HepG2 (cell line): ENCODE measurements at regions not wholly inside any gene's neighbourhood (a gene's known extent, or its start where the extent isn't known, plus 50 kb on each side); places are given as distances from the start of the nearest gene placed in this dataset.
A peak's percentile ranks its signal among the peaks of the same experiment; 100 is the strongest.

ENCODE experiments used
- ARHGAP35 ChIP-seq: sonication (generic); formaldehyde crosslinking; IDR thresholded peaks from 2 replicates; pipeline ENCODE4 v1.9.0; 2022; ENCODE audit warnings: mild to moderate bottlenecking, inconsistent platforms, moderate library complexity, missing genetic modification reagents, borderline replicate concordance
- ARNTL ChIP-seq: sonication (generic); formaldehyde crosslinking; IDR thresholded peaks from 2 replicates; pipeline ENCODE4 v1.4.0; 2020; ENCODE audit warnings: mild to moderate bottlenecking, missing genetic modification reagents
- ATAD3A ChIP-seq: sonication (generic); formaldehyde crosslinking; IDR thresholded peaks from 2 replicates; pipeline ENCODE4 v1.4.0; 2020; ENCODE audit warnings: missing genetic modification reagents
- CC2D1A ChIP-seq: sonication (generic); formaldehyde crosslinking; IDR thresholded peaks from 2 replicates; pipeline ENCODE4 v1.8.1; 2023; ENCODE audit warnings: mild to moderate bottlenecking, missing genetic modification reagents
- ELF3 ChIP-seq: IDR thresholded peaks from 2 replicates; pipeline ENCODE4 v1.6.1; 2016; ENCODE audit warnings: missing genetic modification reagents, missing compliant biosample characterization
- HIVEP1 ChIP-seq: sonication (generic); formaldehyde crosslinking; IDR thresholded peaks from 2 replicates; pipeline ENCODE4 v1.4.0; 2020; ENCODE audit warnings: mild to moderate bottlenecking, missing genetic modification reagents
- IRF2 ChIP-seq: IDR thresholded peaks from 2 replicates; pipeline ENCODE4 v1.6.1; 2018; ENCODE audit warnings: missing genetic modification reagents, missing compliant biosample characterization
- NCOA1 ChIP-seq: sonication (generic); formaldehyde crosslinking; IDR thresholded peaks from 2 replicates; pipeline ENCODE4 v1.9.0; 2021; ENCODE audit warnings: missing genetic modification reagents
- NFKBIZ ChIP-seq: IDR thresholded peaks from 2 replicates; pipeline ENCODE4 v1.6.1; 2018; ENCODE audit warnings: missing genetic modification reagents, missing compliant biosample characterization
- NR1H2 ChIP-seq: sonication (generic); formaldehyde crosslinking; IDR thresholded peaks from 2 replicates; pipeline ENCODE4 v1.8.1; 2022; ENCODE audit warnings: low read depth, missing genetic modification reagents, borderline replicate concordance
- NR2F2 ChIP-seq: IDR thresholded peaks from 2 replicates; pipeline ENCODE4 v1.6.1; 2012; ENCODE audit warnings: low read depth, inconsistent platforms, borderline replicate concordance
- RELA ChIP-seq: sonication (generic); formaldehyde crosslinking; IDR thresholded peaks from 2 replicates; pipeline ENCODE4 v1.4.0; 2020; ENCODE audit warnings: missing genetic modification reagents
- REPIN1 ChIP-seq: sonication (generic); formaldehyde crosslinking; IDR thresholded peaks from 2 replicates; pipeline ENCODE4 v1.8.0; 2022; ENCODE audit warnings: missing genetic modification reagents, low read depth, mild to moderate bottlenecking, borderline replicate concordance
- SALL1 ChIP-seq: sonication (generic); formaldehyde crosslinking; IDR thresholded peaks from 2 replicates; pipeline ENCODE4 v1.8.0; 2022; ENCODE audit warnings: mild to moderate bottlenecking, missing genetic modification reagents
- SIN3A ChIP-seq: IDR thresholded peaks from 2 replicates; pipeline ENCODE4 v1.6.1; 2011; ENCODE audit warnings: low read depth, mild to moderate bottlenecking, control low read depth, low read length, borderline replicate concordance
- SMAD9 ChIP-seq: sonication (generic); formaldehyde crosslinking; IDR thresholded peaks from 2 replicates; pipeline ENCODE4 v1.5.1; 2020; ENCODE audit warnings: mild to moderate bottlenecking, missing genetic modification reagents
- SNAPC2 ChIP-seq: sonication (generic); formaldehyde crosslinking; IDR thresholded peaks from 2 replicates; pipeline ENCODE4 v1.8.1; 2022; ENCODE audit warnings: mild to moderate bottlenecking, missing genetic modification reagents
- TEAD2 ChIP-seq: sonication (generic); formaldehyde crosslinking; IDR thresholded peaks from 2 replicates; pipeline ENCODE4 v1.9.0; 2021; ENCODE audit warnings: missing genetic modification reagents
- ZC3H13 ChIP-seq: sonication (generic); formaldehyde crosslinking; IDR thresholded peaks from 2 replicates; pipeline ENCODE4 v1.8.1; 2023; ENCODE audit warnings: mild to moderate bottlenecking, missing genetic modification reagents, moderate library complexity
- ZFP62 ChIP-seq: sonication (generic); formaldehyde crosslinking; IDR thresholded peaks from 2 replicates; pipeline ENCODE4 v1.4.0; 2020; ENCODE audit warnings: missing genetic modification reagents
- ZNF121 ChIP-seq: sonication (generic); formaldehyde crosslinking; IDR thresholded peaks from 2 replicates; pipeline ENCODE4 v1.5.0; 2020; ENCODE audit warnings: mild to moderate bottlenecking, missing genetic modification reagents
- ZNF510 ChIP-seq: sonication (generic); formaldehyde crosslinking; IDR thresholded peaks from 2 replicates; pipeline ENCODE4 v1.4.0; 2020; ENCODE audit warnings: low read depth, mild to moderate bottlenecking, missing genetic modification reagents
- ZNF749 ChIP-seq: sonication (generic); formaldehyde crosslinking; IDR thresholded peaks from 2 replicates; pipeline ENCODE4 v1.8.0; 2022; ENCODE audit warnings: mild to moderate bottlenecking, missing genetic modification reagents, moderate library complexity, borderline replicate concordance
- ZNF891 ChIP-seq: sonication (generic); formaldehyde crosslinking; IDR thresholded peaks from 2 replicates; pipeline ENCODE4 v1.5.0; 2020; ENCODE audit warnings: mild to moderate bottlenecking, missing genetic modification reagents
- ZSCAN21 ChIP-seq: sonication (generic); formaldehyde crosslinking; IDR thresholded peaks from 2 replicates; pipeline ENCODE4 v1.8.0; 2022; ENCODE audit warnings: mild to moderate bottlenecking, missing genetic modification reagents, moderate library complexity, borderline replicate concordance
- TF ChIP-seq, protein P1 (sequence below): sonication (generic); formaldehyde crosslinking; conservative IDR thresholded peaks from 2 replicates; pipeline ENCODE4 v1.8.1; 2023; ENCODE audit warnings: missing genetic modification reagents
- TF ChIP-seq, protein P2 (sequence below): sonication (generic); formaldehyde crosslinking; IDR thresholded peaks from 2 replicates; pipeline ENCODE4 v1.8.0; 2022; ENCODE audit warnings: mild to moderate bottlenecking, missing genetic modification reagents; ENCODE audit not compliant: insufficient replicate concordance

DNA sequence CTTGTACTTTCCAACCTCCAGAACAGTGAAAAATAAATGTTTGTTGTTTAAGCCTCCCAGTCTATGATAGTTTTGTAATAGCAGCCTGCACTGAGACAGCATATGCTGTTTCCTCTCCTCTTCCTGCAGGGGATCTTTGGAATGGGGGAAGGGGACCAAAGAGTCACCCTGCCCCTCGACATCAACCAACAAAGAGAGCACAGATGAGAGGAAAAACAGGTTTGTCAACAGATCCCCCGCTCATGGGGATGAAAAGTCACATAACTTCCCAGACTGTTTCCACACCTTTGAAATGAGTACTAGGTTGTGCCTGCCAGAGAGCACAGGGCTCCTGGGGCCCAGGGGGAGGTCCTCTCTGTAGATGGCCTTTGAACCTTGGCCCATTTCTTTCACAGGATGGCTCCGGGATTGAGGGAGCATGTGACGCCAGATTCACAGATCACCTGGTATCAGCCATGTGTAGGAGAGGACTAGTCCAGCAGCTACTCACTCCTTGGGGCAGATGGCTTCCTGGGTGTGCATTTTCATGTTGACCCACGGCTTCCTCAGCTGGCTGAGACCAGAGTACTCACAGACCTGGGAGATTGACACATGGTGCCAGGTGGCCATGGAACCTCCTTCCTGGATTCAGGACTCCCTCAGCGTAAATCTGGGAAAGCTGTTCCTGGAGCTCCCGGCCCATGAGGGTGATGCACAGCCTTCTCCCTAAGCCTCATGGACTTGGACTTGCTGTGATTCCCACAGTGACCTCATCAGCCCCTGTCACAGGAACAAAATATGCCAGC lies 125.6 kb downstream of the CXCL12 start (continued):
- TF ChIP-seq TEAD2 (peak; percentile 25; the same call in 1 of the 2 replicates), SNAPC2 (peak; percentile 88; the same call in 1 of the 2 replicates), RELA (CRISPR knock-in tag) (no peak), SALL1 (CRISPR knock-in tag) (peak; percentile 99), ZNF510 (peak; percentile 74; the same call in 1 of the 2 replicates), ATAD3A (CRISPR knock-in tag) (no peak), ZNF891 (CRISPR knock-in tag) (peak; percentile 72; the same call in 1 of the 2 replicates), SMAD9 (peak; percentile 41; the same call in 1 of the 2 replicates), NFKBIZ (CRISPR knock-in tag) (peak; percentile 48), ARNTL (CRISPR knock-in tag) (peak; percentile 97), ZNF749 (no peak; the same call in 1 of the 2 replicates), CC2D1A (CRISPR knock-in tag) (peak; percentile 93; the same call in 1 of the 2 replicates), HIVEP1 (CRISPR knock-in tag) (peak; percentile 90), NCOA1 (peak; percentile 91), IRF2 (CRISPR knock-in tag) (peak; percentile 78), NR1H2 (CRISPR knock-in tag) (peak; percentile 76; the same call in 1 of the 2 replicates), ARHGAP35 (CRISPR knock-in tag) (0 out of 2 replicates have a peak, but pooled peaks have one; percentile 66), SIN3A (no peak), ZNF121 (CRISPR knock-in tag) (peak; percentile 46; the same call in 1 of the 2 replicates), ZC3H13 (CRISPR knock-in tag) (no peak), ELF3 (CRISPR knock-in tag) (peak; percentile 96), NR2F2 (peak; percentile 89; the same call in 1 of the 2 replicates), ZFP62 (CRISPR knock-in tag) (no peak), REPIN1 (CRISPR knock-in tag) (peak; percentile 95), ZSCAN21 (CRISPR knock-in tag) (peak; percentile 95)
- TF ChIP-seq, protein P1, sequence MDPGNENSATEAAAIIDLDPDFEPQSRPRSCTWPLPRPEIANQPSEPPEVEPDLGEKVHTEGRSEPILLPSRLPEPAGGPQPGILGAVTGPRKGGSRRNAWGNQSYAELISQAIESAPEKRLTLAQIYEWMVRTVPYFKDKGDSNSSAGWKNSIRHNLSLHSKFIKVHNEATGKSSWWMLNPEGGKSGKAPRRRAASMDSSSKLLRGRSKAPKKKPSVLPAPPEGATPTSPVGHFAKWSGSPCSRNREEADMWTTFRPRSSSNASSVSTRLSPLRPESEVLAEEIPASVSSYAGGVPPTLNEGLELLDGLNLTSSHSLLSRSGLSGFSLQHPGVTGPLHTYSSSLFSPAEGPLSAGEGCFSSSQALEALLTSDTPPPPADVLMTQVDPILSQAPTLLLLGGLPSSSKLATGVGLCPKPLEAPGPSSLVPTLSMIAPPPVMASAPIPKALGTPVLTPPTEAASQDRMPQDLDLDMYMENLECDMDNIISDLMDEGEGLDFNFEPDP (CRISPR knock-in tag), result 0 out of 2 replicates have a peak, but pooled peaks have one; percentile 78
- TF ChIP-seq, protein P2, sequence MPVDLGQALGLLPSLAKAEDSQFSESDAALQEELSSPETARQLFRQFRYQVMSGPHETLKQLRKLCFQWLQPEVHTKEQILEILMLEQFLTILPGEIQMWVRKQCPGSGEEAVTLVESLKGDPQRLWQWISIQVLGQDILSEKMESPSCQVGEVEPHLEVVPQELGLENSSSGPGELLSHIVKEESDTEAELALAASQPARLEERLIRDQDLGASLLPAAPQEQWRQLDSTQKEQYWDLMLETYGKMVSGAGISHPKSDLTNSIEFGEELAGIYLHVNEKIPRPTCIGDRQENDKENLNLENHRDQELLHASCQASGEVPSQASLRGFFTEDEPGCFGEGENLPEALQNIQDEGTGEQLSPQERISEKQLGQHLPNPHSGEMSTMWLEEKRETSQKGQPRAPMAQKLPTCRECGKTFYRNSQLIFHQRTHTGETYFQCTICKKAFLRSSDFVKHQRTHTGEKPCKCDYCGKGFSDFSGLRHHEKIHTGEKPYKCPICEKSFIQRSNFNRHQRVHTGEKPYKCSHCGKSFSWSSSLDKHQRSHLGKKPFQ (CRISPR knock-in tag), result peak; percentile 93
